ENCODE measurements at regions not wholly inside any gene's neighbourhood (a gene's known extent, or its start where the extent isn't known, plus 50 kb on each side); places are given as distances from the start of the nearest gene placed in this dataset.

GRCh38 chrX:6961286-6962005, 186.1 kb upstream of the STS start:
- no peak overlapping the region for H3K9ac ChIP-seq (ENCODE audit: control insufficient read depth, extremely low read depth, insufficient read depth, low read length)
- H3K79me2 ChIP-seq (ENCODE audit: control insufficient read depth, insufficient read depth, low read length), result no peaks in the 10 kb centered on the region
- H3K4me1 ChIP-seq (ENCODE audit: control insufficient read depth, extremely low read depth, insufficient read depth, low read length), result no peaks in the 10 kb centered on the region
- no peaks in the 10 kb centered on the region for H4K20me1 ChIP-seq (ENCODE audit: control insufficient read depth, extremely low read depth, insufficient read depth, low read length)
- dilution Hi-C loops (cut with MboI; ENCODE audit: extremely low pct_ligation_motif_present, low sequenced_read_pairs), result no loop called here
- TF ChIP-seq CTCF (optimal IDR thresholded peaks at IDR 0.05 in 1 of 3, IDR thresholded peaks at IDR 0.05 in 1 of 3, conservative IDR thresholded peaks at IDR 0.05 in 1 of 3; ENCODE audit: extremely low read depth in 1 of 3, insufficient read depth in 2 of 3, low read length in 3 of 3), result no peak
- no peak for TF ChIP-seq EZH2 (IDR thresholded peaks at IDR 0.05; ENCODE audit: low read length)
- no peak for FAIRE-seq
- H3K4me3 ChIP-seq (ENCODE audit: control insufficient read depth in 2 of 3, extremely low read depth in 1 of 3, insufficient read depth in 2 of 3, low read depth in 1 of 3, low read length in 3 of 3), result no peak overlapping the region
- H3K27ac ChIP-seq (ENCODE audit: control insufficient read depth, insufficient read depth, low read length), result no peak overlapping the region
- H3K27me3 ChIP-seq (ENCODE audit: control insufficient read depth, extremely low read depth, insufficient read depth, low read length), result no peaks in the 10 kb centered on the region
- no peaks in the 10 kb centered on the region for H3K36me3 ChIP-seq (ENCODE audit: control insufficient read depth in 2 of 2, extremely low read depth in 1 of 2, insufficient read depth in 2 of 2, low read length in 2 of 2)
- H2AFZ ChIP-seq (ENCODE audit: control insufficient read depth, low read length), result no peak overlapping the region
- H3K4me2 ChIP-seq (ENCODE audit: control insufficient read depth, extremely low read depth, insufficient read depth, low read depth, low read length), result no peak overlapping the region
- no peaks in the 10 kb centered on the region for H3K9me3 ChIP-seq (ENCODE audit: control insufficient read depth, low read depth, low read length)
- H3K9me1 ChIP-seq (ENCODE audit: control insufficient read depth, extremely low read depth, insufficient read depth, low read length), result no peaks in the 10 kb centered on the region
- DNase-seq (ENCODE audit: low read depth, low spot score), result no peak

GRCh38 chrX:6959006-6959405, 188.5 kb upstream of the STS start:
- H3K9me1 ChIP-seq (ENCODE audit: control insufficient read depth, extremely low read depth, insufficient read depth, low read length), result no peaks in the 10 kb centered on the region
- dilution Hi-C loops (cut with MboI; ENCODE audit: extremely low pct_ligation_motif_present, low sequenced_read_pairs), result no loop called here
- no peaks in the 10 kb centered on the region for H4K20me1 ChIP-seq (ENCODE audit: control insufficient read depth, extremely low read depth, insufficient read depth, low read length)
- FAIRE-seq, result no peak
- H3K9ac ChIP-seq (ENCODE audit: control insufficient read depth, extremely low read depth, insufficient read depth, low read length), result no peak overlapping the region
- H3K79me2 ChIP-seq (ENCODE audit: control insufficient read depth, insufficient read depth, low read length), result no peaks in the 10 kb centered on the region
- H3K36me3 ChIP-seq (ENCODE audit: control insufficient read depth in 2 of 2, extremely low read depth in 1 of 2, insufficient read depth in 2 of 2, low read length in 2 of 2), result no peaks in the 10 kb centered on the region
- H3K27me3 ChIP-seq (ENCODE audit: control insufficient read depth, extremely low read depth, insufficient read depth, low read length), result no peaks in the 10 kb centered on the region
- DNase-seq (ENCODE audit: low read depth, low spot score), result no peak
- no peak overlapping the region for H3K27ac ChIP-seq (ENCODE audit: control insufficient read depth, insufficient read depth, low read length)
- H2AFZ ChIP-seq (ENCODE audit: control insufficient read depth, low read length), result no peak overlapping the region
- H3K4me3 ChIP-seq (ENCODE audit: control insufficient read depth in 2 of 3, extremely low read depth in 1 of 3, insufficient read depth in 2 of 3, low read depth in 1 of 3, low read length in 3 of 3), result no peak overlapping the region
- TF ChIP-seq CTCF (optimal IDR thresholded peaks at IDR 0.05 in 1 of 3, IDR thresholded peaks at IDR 0.05 in 1 of 3, conservative IDR thresholded peaks at IDR 0.05 in 1 of 3; ENCODE audit: extremely low read depth in 1 of 3, insufficient read depth in 2 of 3, low read length in 3 of 3), result no peak
- TF ChIP-seq EZH2 (IDR thresholded peaks at IDR 0.05; ENCODE audit: low read length), result no peak
- no peaks in the 10 kb centered on the region for H3K4me1 ChIP-seq (ENCODE audit: control insufficient read depth, extremely low read depth, insufficient read depth, low read length)
- H3K4me2 ChIP-seq (ENCODE audit: control insufficient read depth, extremely low read depth, insufficient read depth, low read depth, low read length), result no peak overlapping the region
- H3K9me3 ChIP-seq (ENCODE audit: control insufficient read depth, low read depth, low read length), result no peaks in the 10 kb centered on the region

Data from keratinocyte (primary cell).